OCI-LY7 (cell line): ENCODE measurements at regions not wholly inside any gene's neighbourhood (a gene's known extent, or its start where the extent isn't known, plus 50 kb on each side); places are given as distances from the start of the nearest gene placed in this dataset.

Experiments
- EZH2phosphoT487 ChIP-seq: fragments of 200-600 bp; sonication (generic); IDR thresholded peaks from 2 replicates; pipeline ENCODE4 v1.6.1; 2018; ENCODE audit warnings: low read depth, borderline replicate concordance, mild to moderate bottlenecking, mixed run types, antibody characterized with exemption, low read length, moderate library complexity, mixed read lengths
- TF ChIP-seq, protein P1 (sequence below): fragments of 200-600 bp; sonication (generic); conservative IDR thresholded peaks from 2 replicates; pipeline ENCODE4 v1.5.1; 2014; ENCODE audit warnings: mild to moderate bottlenecking, antibody characterized with exemption, low read length, moderate library complexity, mixed read lengths

DNA sequence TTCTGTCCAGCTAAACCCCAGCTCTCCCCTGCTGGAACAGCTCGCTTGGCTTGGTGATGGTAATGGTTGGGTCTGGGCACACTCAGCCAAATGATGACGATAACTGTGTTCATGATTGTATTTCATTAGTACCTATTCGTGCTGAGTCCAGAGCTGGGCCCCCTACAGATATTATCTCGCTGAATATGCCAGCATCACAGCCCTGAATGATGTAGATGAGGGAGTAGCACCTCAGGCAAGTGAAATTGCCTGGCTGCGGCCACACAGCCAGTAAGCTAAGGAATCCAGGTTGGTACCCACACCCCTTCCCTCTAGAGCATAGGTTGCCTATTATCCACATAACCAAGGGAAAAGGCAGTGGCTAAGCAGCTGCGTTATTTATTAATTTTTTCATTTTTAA, 163.5 kb downstream of the KTN1 start:
- TF ChIP-seq, protein P1, sequence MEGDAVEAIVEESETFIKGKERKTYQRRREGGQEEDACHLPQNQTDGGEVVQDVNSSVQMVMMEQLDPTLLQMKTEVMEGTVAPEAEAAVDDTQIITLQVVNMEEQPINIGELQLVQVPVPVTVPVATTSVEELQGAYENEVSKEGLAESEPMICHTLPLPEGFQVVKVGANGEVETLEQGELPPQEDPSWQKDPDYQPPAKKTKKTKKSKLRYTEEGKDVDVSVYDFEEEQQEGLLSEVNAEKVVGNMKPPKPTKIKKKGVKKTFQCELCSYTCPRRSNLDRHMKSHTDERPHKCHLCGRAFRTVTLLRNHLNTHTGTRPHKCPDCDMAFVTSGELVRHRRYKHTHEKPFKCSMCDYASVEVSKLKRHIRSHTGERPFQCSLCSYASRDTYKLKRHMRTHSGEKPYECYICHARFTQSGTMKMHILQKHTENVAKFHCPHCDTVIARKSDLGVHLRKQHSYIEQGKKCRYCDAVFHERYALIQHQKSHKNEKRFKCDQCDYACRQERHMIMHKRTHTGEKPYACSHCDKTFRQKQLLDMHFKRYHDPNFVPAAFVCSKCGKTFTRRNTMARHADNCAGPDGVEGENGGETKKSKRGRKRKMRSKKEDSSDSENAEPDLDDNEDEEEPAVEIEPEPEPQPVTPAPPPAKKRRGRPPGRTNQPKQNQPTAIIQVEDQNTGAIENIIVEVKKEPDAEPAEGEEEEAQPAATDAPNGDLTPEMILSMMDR: no peak
- TF ChIP-seq EZH2phosphoT487: no peak
